Panc1 (cell line): ENCODE measurements at regions not wholly inside any gene's neighbourhood (a gene's known extent, or its start where the extent isn't known, plus 50 kb on each side); places are given as distances from the start of the nearest gene placed in this dataset.

Source experiments
- ATAC-seq: fragments of 200-7000 bp; cut with Tn5 transposase; 2 replicates; pipeline ENCODE4 v1.9.1; 2020; ENCODE audit warnings: mild to moderate bottlenecking, moderate library complexity
- BruUV-seq: library from RNA; stranded (reverse); fragments of 400-500 nt; replicated peaks from 2 replicates; lab custom pipeline; 2021; lab: Mats Ljungman, UMichigan
- CTCF ChIA-PET: fragments of 300-600 bp; sonication (Branson Sonifier 250); formaldehyde crosslinking; loops from one replicate; lab custom pipeline; 2022; ENCODE audit warnings: antibody characterized with exemption; lab: Charles Lee
- POLR2A ChIA-PET: fragments of 300-600 bp; sonication (Branson Sonifier 250); formaldehyde crosslinking; loops from one replicate; lab custom pipeline; 2022; ENCODE audit warnings: antibody characterized with exemption; lab: Charles Lee
- DNase-seq: peaks from one replicate; pipeline ENCODE4 v3.0.0-alpha.2; 2010; ENCODE audit warnings: low read depth, low spot score
- H3K27ac ChIP-seq: 2 replicates; pipeline ENCODE4 v1.5.1; 2011; ENCODE audit warnings: mild to moderate bottlenecking, low read length, inconsistent platforms
- H3K27me3 ChIP-seq: fragments of 200-500 bp; sonication (Bioruptor generic); 2 replicates; pipeline ENCODE4 v1.6.0; 2014; ENCODE audit warnings: low read length, inconsistent platforms; ENCODE audit not compliant: control insufficient read depth, insufficient read depth
- H3K36me3 ChIP-seq: fragments of 200-500 bp; sonication (Bioruptor generic); 2 replicates; pipeline ENCODE4 v1.5.1; 2014; ENCODE audit warnings: inconsistent platforms, mild to moderate bottlenecking, low read length, moderate library complexity; ENCODE audit not compliant: control insufficient read depth, insufficient read depth
- H3K4me1 ChIP-seq: 2 replicates; pipeline ENCODE4 v1.5.1; 2011; ENCODE audit warnings: inconsistent platforms, mild to moderate bottlenecking, low read length, moderate library complexity; ENCODE audit not compliant: control insufficient read depth, insufficient read depth
- H3K4me3 ChIP-seq, 2 experiments: 2 replicates each; pipeline ENCODE4 v1.5.1; 2011 to 2012; ENCODE audit warnings: low read depth in 2 of 2, low read length in 2 of 2, mild to moderate bottlenecking in 2 of 2, inconsistent platforms in 1 of 2, moderate library complexity in 1 of 2
- H3K9me3 ChIP-seq: fragments of 200-500 bp; sonication (Bioruptor generic); 2 replicates; pipeline ENCODE4 v1.5.1; 2014; ENCODE audit warnings: low read depth, mild to moderate bottlenecking, inconsistent platforms, low read length, moderate library complexity; ENCODE audit not compliant: control insufficient read depth, insufficient read depth
- CTCF ChIP-seq: fragments of 450-650 bp; IDR thresholded peaks from 2 replicates; pipeline ENCODE4 v1.5.1; 2017; ENCODE audit warnings: mild to moderate bottlenecking
- POLR2AphosphoS5 ChIP-seq: IDR thresholded peaks from 2 replicates; pipeline ENCODE4 v1.6.1; 2012; ENCODE audit warnings: mild to moderate bottlenecking, low read depth, low read length, moderate library complexity
- REST ChIP-seq, 2 experiments: IDR thresholded peaks; 2 replicates each; pipeline ENCODE4 v1.6.1; 2011 to 2012; ENCODE audit warnings: low read depth in 2 of 2, control low read depth in 1 of 2, low read length in 1 of 2, mild to moderate bottlenecking in 1 of 2, moderate library complexity in 1 of 2; ENCODE audit not compliant: insufficient read depth in 1 of 2
- SIN3A ChIP-seq: IDR thresholded peaks from 2 replicates; pipeline ENCODE4 v1.6.1; 2012; ENCODE audit warnings: low read depth, mild to moderate bottlenecking, low read length, moderate library complexity, borderline replicate concordance; ENCODE audit not compliant: insufficient read depth
- TCF7L2 ChIP-seq: IDR thresholded peaks from 2 replicates; pipeline ENCODE4 v1.6.1; 2011; ENCODE audit warnings: mild to moderate bottlenecking, low read depth, low read length, inconsistent platforms
- in situ Hi-C: cut with HindIII; loops from 2 replicates; pipeline ENCODE4 v1.10.0; 2016; ENCODE audit warnings: low sequenced_read_pairs, low pct_unique_long_range_greater_than_20kb
- intact Hi-C: fragments of 100-400 bp; cut with micrococcal nuclease; formaldehyde crosslinking; loops from one replicate; pipeline ENCODE4 v1.10.0; 2022; ENCODE audit not compliant: unreplicated experiment

GRCh38 chr11:11089805-11090204 is 232.0 kb upstream of the ZBED5 start:
- CTCF ChIA-PET = no interaction called here

GRCh38 chr11:11086979-11087378 is 229.1 kb upstream of the ZBED5 start:
- in situ Hi-C loops = no loop called here
- POLR2A ChIA-PET = no interaction called here
- CTCF ChIA-PET = no interaction called here
- Histone ChIP-seq H3K9me3 (peaks cover 8% of the 10 kb centered on the region; the same call in 1 of the 2 replicates), H3K4me1 (no peaks in the 10 kb centered on the region), H3K4me3 (no peak overlapping the region), H3K27ac (no peak overlapping the region), H3K27me3 (peaks cover 7% of the 10 kb centered on the region; the same call in 1 of the 2 replicates), H3K36me3 (no peaks in the 10 kb centered on the region)
- BruUV-seq = no TSS peak
- intact Hi-C loops = no loop called here
- ATAC-seq (no peak), DNase-seq (no peak)
- TF ChIP-seq REST (IDR thresholded peaks at IDR 0.05; ENCODE audit: insufficient read depth in 1 of 2, low read depth in 2 of 2, low read length in 1 of 2) (no peak), SIN3A (no peak), TCF7L2 (no peak), POLR2AphosphoS5 (no peak), CTCF (no peak)

More at GRCh38 chr11:11089805-11090204, 232.0 kb upstream of the ZBED5 start:
- DNase-seq (no peak), ATAC-seq (no peak)
- in situ Hi-C loops (no loop called here), intact Hi-C loops (no loop called here)
- TF ChIP-seq CTCF (no peak), TCF7L2 (no peak), POLR2AphosphoS5 (no peak), REST (IDR thresholded peaks at IDR 0.05; ENCODE audit: insufficient read depth in 1 of 2, low read depth in 2 of 2, low read length in 1 of 2) (no peak), SIN3A (no peak)
- POLR2A ChIA-PET = no interaction called here
- no peaks in the 10 kb centered on the region for H3K4me1 ChIP-seq
- peaks cover 8% of the 10 kb centered on the region; the same call in 1 of the 2 replicates for H3K9me3 ChIP-seq
- no peak overlapping the region for H3K4me3 ChIP-seq
- no peaks in the 10 kb centered on the region; the same call in 1 of the 2 replicates for H3K27me3 ChIP-seq
- H3K27ac ChIP-seq = no peak overlapping the region
- H3K36me3 ChIP-seq = no peaks in the 10 kb centered on the region
- no TSS peak for BruUV-seq
